ENCODE measurements at regions not wholly inside any gene's neighbourhood (a gene's known extent, or its start where the extent isn't known, plus 50 kb on each side); places are given as distances from the start of the nearest gene placed in this dataset.

DNA sequence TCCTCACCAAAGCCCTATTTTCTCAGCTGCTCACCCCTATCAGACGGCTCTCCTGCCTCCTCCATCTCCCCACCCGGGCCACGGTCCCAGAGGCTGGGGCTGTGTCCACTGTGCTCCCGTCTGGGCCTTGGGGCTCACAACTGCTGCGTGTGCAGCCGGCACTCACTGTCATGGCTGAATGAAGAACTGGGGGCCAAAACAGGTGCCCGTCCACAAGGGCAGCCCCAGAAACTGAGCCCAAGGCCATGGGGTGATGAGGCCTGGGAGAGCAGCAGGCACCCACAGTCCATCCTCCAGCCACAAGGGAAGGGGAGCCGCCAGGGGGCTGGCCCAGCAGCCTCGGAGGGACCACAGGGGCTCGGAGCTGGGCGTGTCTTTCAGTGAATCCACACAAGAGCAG is 159.5 kb downstream of the DLL1 start:
- DNase-seq, result no peak

DNA sequence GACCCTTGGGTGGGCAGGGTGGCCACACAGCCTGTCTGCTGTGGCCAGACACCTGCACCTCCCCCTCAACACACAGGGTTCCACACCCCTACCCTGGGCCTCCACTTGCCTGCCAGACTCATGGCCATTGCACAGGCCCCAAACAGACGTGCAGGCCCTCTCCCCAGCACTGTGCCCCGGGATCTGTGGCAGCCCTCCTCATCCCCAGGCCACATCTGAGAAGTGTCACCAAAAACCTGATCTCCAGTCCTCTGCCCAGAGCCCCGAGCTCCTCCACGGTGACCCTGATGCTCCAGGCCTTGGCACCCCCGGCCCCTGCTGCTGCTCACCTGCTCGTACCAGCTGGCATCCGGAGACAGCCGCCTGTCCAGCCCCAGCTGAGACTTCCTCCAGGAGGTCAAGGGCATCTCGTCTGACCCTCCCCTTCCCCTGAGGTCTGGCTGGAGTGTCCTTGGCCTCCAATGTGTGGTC is 160.1 kb downstream of the DLL1 start:
- DNase-seq, result no peak

DNA sequence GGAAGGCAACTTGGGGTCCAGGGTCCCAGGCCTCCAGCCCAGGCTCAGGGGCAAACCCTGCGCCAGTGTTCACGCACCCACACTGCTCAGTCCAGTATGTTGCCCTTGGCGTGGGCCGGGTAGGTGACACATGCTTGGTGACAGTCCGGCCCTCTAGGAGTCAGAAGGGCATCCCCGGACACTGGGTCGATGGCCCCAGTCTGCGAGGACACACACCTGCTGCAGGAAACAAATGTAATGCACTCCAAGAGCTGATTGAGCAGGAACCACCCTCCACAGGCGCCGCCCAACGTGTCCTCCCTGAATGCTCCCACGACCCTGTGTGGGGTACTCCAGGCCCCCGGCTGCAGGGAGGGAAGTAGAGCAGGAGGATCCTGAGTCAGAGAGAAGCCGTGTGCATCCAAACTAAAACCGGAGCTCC is 160.7 kb downstream of the DLL1 start:
- DNase-seq, result no peak

DNA sequence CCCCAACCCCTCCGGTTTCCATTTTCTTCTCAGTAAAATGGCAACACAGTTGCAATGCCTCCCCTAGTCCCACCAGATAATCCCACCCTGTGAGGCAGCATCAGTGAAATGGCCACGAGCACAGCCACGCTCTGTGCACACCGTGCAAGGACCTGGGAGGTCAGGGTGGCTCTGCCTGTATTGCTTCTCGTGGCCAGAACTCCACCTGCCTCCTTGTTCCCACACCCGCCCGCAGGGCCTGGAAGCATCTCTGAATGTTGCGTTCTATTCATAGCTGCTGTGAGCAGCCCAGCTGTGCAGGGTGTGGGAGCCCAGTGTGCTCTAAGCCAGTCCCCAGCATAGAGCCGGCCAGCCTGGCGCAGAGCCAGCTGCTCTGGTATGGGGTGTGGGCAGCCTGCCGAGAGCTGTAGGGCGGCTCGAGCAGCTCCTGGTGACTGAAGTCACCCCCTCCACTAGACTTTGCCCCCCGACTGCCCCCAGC is 161.1 kb downstream of the DLL1 start:
- DNase-seq, result peak; percentile 91

DNA sequence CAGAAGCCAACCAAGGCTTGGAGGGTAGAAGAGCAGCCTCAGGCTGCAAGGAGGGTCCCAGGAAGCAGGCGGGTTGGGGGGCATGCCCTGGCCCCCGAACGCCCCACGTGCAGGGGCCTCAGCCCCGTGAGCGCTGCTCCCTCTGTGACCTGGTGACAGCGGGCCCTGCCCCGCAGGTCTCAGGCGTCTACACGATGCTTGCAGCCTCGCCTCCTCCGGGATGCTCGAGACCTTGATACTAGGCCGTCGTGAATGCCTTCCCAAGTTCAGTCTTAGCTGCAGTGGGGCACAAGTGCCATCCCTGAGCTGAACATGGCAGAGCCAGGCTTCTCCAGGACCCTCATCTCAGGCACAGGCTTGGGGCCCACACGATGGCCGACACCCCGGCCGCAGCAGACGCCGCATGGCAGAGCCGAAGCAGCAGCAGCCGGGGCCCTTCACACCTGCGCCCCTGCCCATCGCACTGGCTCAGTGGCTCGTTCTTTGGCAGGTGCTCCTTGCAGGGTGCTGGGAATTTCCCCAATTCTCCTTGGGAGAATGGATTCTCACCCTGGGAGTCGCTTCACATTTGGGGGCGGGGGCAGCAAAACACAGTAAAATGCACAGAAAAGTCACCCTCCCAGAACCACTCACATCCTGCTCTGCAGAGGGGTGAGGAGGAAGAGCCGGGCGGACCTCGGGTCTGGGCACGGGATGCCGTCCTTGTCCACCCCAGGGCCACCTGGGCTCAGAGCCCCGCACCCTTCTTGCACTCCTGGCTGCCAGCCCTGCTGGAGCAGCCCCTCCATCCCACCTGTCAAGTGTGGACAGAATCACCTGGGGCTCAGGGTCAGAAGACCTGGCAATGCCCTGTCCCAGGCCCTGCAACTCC is 161.8 kb downstream of the DLL1 start:
- DNase-seq, result no peak

DNA sequence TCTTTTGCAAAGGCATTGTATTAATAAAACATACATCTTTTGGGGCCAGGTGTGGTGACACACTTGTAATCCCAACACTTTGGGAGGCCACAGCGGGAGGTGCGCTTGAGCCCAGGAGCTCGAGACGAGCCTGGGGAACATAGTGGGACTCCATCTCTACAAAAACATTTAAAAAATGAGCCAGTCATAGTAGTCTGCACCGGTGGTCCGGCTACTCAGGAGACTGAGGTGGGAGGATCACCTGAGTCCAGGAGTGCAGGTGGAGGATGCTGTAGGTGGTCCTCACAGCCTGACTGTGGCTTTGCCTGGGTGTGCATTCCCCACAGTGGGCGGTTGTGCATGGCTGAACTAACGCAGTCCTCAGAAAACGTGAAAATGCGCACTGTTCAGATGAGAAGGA is 162.5 kb downstream of the DLL1 start:
- DNase-seq, result no peak

DNA sequence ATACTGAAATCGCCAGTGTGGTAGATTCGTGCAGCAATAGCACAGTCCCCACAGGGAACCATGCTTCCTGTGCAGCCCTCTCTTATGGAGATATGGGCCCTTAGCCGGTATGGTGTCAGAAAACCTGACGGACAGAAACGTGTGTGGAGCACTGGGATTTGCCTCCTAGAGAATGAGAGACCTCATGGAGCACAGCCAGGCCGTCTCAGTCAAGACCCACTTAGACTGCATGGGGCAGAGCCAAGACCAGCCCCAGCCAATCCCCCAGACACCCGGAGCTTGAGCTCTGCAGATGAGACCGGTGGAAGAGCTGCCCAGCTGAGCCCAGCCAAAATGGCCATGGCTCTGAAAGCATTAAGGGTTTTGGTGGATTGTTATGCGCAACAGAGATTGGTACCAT is 163.7 kb downstream of the DLL1 start:
- DNase-seq, result no peak

DNA sequence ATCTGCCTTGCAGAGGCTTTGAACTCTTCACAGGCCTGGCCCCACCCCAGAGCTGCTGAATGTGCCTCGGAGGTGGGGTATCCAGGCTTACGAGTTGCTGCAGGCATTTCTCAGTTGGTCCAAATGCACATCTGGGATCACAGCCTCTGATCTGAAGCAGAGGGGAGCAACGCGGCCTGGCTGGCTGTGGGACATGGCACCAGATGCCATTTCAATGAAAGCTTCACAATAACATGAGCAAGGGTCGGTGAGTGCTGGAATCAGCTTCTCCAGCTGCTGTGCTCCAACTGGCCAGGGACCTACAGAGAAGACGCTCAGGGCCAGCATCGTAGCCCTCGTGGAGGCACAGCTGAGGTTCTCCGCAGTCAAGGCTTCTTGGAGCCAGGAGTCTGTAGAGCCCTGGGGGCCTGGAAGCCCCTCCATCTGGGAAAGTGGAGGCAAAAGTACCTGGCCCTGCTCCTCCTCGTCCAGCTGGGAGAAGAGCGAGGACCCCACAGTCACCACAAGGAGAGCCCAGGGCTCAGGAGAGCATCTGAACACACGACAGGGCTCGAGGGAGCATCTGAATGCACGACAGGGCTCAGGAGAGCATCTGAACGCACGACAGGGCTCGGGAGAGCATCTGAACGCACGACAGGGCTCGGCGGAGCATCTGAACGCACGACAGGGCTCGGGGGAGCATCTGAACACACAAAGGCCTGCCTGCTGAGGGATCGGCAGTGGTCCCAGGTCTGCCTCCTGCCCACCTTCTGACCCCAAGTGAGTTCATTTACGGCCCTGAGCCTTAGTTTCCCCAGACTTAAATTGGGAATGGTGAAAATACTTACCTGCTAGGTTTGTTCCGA is 165.2 kb downstream of the DLL1 start:
- no peak for DNase-seq

DNA sequence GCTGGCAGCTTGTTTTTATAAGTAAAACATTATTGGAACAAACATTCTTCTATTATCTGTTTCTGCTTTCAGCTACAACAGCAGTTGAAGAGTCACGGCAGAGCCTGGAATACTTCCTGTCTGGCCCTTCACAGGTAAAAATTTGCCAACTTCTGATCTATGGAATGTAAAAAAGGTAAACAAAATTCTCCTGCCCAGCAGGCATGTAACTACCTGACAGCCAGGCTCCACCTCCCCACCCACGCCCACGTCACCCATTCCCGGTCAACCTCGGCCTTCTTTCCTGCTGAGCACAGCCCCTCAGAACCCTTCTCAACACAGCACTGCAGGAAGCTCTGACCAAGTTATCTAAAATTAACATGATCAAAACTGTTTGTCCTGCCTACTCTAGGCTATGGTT is 166.0 kb downstream of the DLL1 start:
- no peak for DNase-seq

DNA sequence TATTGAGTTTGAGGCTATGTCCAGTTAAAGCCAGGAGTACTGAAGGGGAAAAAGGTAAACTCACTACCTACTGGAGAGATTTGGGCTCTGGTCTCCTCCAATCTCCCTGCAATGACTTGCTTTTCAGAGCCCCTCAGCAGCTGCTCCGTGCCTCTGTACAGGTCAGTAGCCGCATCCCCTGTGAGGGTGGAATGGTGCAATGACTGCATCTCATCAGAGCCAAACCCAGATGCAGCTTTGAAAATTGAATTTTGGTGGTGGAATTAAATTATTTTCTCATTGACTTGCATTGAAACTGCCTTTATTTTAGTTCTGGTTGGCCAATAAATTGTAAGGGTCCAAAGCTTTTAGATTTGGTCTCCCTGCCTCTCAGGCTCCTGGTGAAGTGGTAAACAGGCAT is 166.7 kb downstream of the DLL1 start:
- DNase-seq, result no peak

DNA sequence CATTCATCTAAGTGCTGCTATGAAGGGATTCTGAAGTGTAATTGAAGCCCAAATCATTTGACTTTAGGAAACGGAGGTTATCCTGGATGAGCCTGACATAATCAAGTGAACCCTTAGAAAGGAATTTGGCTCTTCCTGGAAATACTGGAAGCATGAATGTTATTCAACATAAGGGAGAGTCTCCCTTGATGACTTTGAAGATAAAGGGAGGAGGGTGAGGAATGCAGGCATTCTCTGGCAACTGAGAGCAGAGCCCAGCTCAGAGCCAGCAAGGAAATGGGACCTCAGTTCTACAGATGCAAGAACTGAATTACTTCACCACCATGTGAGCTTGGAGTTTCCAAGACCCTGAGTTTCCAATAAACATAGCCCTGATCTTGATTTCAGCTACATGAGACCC is 168.2 kb downstream of the DLL1 start:
- no peak for DNase-seq

DNA sequence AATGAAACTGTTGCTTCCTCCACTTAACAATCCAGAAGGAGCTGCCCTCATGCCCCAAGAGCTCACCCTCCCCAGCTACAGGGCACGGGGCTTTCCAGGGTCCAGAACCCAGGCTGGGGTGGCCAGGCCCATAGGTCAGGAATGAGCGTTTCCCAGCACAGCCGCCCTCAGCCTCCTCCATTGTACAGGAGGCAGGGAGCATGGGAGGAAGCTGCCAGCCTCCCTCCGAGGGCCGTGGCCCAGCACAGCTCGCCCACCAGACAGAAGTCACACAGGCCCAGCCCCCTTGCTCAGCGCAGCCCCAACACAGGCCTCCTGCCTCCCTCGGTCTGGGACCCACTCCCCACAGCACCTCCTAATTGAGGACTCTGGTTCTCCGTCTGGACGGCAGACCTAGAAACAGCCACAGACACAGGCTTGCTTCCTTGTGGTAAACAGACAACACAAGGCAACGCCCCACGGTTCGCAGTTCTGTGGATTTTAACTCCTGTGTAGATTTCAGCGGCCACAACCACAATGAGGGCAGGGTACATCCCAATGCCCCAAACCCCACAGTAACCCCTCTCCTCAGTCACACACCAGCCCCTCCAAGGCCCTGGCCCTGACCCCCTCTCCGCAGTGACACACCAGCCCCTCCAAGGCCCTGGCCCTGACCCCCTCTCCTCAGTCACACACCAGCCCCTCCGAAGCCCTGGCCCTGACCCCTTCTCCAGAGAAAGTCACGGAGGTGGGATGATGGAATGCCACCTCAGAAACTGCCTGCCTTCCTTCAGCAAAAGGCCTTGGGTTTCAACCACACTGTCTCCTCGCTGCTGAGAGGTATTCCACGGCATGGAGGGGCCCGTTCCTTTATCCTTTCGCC is 173.5 kb downstream of the DLL1 start:
- DNase-seq, result no peak

DNA sequence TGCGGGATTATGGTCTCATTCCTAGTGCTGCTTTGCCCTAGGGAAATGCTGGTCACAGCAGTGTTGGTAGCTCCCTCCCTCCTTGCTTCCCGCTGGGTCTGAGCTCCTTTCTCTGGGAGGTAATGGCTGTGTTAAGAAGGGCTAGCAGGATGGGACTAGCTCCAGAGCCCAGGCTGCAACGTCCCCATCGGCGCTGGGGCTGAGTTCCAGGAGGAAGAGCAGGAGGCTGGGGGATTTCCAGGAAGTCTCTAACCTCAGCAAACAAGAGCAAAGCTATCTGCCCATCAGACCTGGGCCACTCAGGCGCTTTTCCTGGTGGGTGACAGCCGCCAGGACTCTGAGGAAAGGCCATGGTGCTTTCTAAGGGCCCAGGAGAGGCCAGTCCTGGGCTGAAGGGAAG is 174.2 kb downstream of the DLL1 start:
- DNase-seq, result no peak

DNA sequence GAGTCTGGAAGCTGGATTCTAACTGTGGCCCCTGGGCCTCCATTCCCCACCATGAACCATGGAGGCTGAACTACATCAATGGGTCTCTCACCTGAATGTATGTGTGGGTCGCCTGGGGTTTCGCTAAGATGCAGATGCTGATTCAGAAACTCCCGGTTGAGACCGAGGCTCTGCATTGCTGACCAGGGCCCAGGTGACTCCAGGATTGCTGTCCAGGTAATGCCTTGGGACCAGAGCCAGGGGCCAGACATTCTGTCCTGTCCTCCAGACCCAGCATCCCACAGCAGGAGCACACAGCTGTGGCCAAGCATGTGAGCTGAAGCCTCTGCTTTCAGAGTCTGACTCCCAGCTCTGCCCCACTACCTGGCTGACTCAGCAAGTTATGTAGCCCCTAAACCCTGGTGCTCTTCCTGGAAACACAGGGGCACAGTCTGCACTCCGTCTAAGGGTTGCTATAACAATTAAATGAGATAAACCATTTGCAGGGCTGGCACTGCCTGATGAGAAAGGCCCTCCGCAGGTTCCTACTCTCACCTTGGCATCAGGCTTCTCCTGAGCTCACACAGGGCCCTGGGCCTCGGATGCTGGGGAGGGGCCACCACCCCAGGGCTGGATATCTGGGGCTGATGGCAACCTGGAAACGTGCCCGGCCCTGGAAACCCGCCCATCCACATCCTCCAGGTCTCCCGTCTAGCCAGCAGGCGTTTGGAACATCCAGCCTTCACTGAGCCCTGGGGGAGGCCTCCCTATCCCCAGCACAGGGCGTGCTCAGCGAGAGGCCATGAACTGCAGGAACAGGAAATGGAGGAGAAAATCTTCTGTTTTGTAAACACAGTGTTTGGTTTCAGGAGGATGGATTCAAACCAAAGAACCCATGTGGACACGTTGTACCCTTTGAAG is 175.7 kb downstream of the DLL1 start:
- DNase-seq, result no peak

DNA sequence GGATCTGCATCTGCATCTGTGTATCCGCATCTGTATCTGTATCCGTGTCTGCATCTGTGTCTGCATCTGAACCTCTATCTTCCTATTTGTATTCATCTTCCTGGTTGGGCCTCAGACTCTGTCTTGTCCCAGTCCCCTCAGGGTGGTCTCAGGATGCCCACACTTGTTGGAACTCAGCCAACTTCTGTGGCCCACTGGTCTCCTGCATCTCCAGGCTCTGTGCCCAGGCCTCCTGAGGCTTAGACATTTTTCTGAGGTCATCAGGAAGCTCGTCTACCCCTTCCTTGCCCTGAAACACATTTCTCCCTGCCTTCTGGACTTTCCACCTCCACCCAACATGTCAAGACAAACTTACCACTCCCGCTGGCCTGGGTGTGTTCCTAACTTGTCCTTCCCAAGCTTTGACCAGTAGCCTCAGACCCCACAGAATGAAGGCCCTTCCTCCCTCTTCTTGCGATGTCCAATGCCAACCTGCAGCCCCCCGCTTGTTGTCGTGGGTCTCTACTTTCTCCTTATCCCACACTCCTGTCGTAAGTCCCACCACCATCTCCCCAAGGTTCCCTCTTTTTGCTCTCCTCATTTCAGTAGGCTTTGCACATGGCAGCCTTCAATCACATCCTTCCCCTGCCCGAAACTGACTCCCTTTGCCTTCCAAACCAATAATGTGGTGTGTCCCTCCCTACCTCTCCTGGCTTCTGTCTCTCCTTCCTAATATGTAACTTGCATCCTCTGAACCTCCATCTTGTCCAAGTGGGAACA is 176.5 kb downstream of the DLL1 start:
- no peak for DNase-seq

DNA sequence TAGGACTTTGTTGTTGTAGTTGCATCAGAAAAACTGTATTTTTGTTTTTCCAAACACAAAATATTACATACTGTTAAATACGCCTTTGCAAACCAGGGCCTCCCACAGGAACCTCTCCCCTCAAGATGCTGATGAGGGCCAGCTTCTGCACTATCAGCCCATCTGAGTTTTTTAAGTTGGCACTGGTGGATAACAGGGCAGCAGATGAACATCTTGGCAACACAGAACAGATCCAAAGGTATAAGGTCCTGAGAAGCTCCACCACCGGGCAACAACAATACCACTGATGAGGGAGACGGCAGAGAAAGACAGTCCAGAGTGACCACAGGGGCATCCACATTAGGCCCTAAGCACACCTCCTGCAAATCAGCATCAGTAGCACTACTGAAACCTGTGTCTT is 177.7 kb downstream of the DLL1 start:
- DNase-seq, result no peak

DNA sequence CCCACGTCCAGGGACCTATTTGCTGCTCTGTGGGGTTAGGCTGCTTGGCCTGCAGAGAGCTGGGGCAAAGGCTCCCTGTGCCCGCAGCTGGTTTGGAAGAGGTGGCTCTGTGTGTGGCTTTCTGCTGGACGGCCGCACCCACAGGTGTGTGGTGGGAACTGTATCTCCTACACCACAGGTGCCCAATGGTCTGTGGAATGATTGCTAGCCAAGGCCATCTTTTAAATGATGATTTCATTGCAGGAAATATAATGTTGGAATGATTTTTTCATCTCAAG is 178.4 kb downstream of the DLL1 start:
- DNase-seq, result no peak

DNA sequence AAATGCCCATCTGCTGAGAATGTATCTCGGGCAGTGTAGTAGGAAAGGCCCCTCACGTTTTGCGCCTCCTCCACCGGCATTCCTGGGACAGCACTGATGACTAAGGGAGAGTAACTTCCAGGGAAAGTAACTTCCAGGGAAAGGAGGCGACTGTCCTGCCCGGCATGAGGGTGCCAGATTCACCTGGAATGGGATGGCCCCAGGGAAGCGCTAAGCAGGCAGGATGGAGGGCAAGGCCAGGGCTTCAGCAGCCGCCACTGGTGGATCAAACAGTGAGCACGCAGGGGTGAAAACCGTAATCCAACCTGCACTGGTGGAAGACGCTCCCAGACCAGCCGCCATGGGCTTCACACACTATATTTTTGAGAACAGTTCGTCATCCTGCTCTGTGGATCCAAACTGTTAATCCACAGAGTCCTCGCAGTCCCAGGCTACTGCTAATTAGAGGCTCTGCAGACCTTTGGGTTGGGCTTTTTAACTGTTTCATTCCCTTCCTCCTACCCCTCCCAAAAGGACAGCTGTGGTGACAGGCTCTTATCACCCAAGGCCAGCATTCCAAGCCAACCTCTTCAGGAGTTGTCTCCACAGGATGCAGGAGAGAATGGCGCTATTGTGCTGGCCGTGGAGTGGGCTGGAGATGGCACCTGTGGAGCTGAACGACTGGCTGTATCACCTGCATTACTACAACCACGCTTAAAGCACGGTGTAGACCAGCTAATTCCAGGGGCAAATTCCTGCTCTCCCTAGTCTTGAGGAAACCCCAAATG is 178.9 kb downstream of the DLL1 start:
- no peak for DNase-seq

DNA sequence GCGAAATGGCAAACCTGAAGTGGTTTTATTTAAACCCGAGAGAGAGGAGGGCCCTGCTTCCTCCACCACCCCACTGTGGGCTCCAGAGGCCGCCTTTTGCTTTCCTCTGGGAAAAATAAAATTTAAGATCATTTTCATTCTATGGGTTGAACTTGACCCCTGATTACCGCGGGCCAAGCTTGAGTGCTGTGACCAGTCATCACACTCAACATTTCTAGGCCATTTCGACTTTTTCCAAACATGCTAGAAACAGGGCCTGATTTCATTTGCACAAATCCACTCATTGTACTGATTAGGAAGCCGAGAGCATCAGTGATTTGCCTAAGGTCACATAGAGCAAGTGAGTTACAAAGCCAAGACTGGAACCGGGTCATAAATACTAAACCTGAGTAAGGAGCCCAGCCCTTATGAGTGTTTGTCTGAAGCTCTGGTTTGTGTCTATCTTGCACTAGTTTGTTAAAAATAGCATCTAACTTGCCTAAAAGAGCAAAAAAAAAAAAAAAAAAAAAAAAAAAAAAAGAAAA is 179.7 kb downstream of the DLL1 start:
- no peak for DNase-seq
